ENCODE measurements at regions not wholly inside any gene's neighbourhood (a gene's known extent, or its start where the extent isn't known, plus 50 kb on each side); places are given as distances from the start of the nearest gene placed in this dataset.

DNA sequence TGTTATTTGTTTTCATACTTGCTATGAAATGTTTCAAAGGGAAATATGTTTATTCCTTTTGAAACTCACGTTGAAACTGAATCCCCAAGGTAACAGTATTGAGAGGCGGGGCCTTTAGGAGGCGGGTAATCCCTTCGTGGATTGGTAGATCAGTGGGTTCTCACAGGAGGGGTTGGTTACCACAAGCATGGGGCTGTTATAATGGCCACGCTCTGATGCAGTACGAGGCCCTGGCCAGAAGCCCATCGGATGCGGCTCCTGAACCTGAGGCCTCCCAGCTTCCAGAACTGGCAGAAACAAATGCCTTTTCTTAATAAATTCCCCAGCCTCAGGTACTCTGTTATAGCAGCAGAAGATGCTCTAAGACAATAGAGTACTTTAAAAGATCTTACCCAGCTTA is 135.7 kb downstream of the ASB1 start:
- TF ChIP-seq, protein P1, sequence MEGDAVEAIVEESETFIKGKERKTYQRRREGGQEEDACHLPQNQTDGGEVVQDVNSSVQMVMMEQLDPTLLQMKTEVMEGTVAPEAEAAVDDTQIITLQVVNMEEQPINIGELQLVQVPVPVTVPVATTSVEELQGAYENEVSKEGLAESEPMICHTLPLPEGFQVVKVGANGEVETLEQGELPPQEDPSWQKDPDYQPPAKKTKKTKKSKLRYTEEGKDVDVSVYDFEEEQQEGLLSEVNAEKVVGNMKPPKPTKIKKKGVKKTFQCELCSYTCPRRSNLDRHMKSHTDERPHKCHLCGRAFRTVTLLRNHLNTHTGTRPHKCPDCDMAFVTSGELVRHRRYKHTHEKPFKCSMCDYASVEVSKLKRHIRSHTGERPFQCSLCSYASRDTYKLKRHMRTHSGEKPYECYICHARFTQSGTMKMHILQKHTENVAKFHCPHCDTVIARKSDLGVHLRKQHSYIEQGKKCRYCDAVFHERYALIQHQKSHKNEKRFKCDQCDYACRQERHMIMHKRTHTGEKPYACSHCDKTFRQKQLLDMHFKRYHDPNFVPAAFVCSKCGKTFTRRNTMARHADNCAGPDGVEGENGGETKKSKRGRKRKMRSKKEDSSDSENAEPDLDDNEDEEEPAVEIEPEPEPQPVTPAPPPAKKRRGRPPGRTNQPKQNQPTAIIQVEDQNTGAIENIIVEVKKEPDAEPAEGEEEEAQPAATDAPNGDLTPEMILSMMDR (conservative IDR thresholded peaks at IDR 0.05; ENCODE audit: low read length), result no peak
- TF ChIP-seq EZH2phosphoT487 (IDR thresholded peaks at IDR 0.05; ENCODE audit: borderline replicate concordance, low read depth, low read length), result no peak

All from OCI-LY7 (cell line).